ENCODE measurements at regions not wholly inside any gene's neighbourhood (a gene's known extent, or its start where the extent isn't known, plus 50 kb on each side); places are given as distances from the start of the nearest gene placed in this dataset.

- TF ChIP-seq ATF2 (IDR thresholded peaks at IDR 0.05; ENCODE audit: low read length), result no peak
- TF ChIP-seq HDAC2 (IDR thresholded peaks at IDR 0.05; ENCODE audit: borderline replicate concordance in 1 of 2, low read depth in 2 of 2, low read length in 2 of 2), result no peak
- no peak for TF ChIP-seq POLR2AphosphoS5 (IDR thresholded peaks at IDR 0.05; ENCODE audit: low read depth, low read length)
- TF ChIP-seq NRF1 (IDR thresholded peaks at IDR 0.05; ENCODE audit: low read depth, low read length), result no peak
- no peak for TF ChIP-seq CTCF (IDR thresholded peaks at IDR 0.05; ENCODE audit: control extremely low read depth in 1 of 3, insufficient read depth in 1 of 3, low read depth in 1 of 3, low read length in 3 of 3)
- TF ChIP-seq BRCA1 (IDR thresholded peaks at IDR 0.05; ENCODE audit: low read depth, low read length), result no peak
- TF ChIP-seq KDM5A (IDR thresholded peaks at IDR 0.05; ENCODE audit: low read length), result no peak
Measured at GRCh38 chr10:34002896-34003295, 668.4 kb upstream of the NRP1 start.

Data from H1 (cell line).